Esophagus squamous epithelium (tissue), 4 donors: ENCODE measurements at regions not wholly inside any gene's neighbourhood (a gene's known extent, or its start where the extent isn't known, plus 50 kb on each side); places are given as distances from the start of the nearest gene placed in this dataset.

Experiments used
- CTCF ChIP-seq, 6 experiments: fragments of 450-650 bp in 4 of 6; fragments of 200-600 bp in 2 of 6; sonication (generic) in 2 of 6; IDR thresholded peaks; one replicate each; pipeline ENCODE4 v1.5.1; 2016 to 2019; ENCODE audit warnings: antibody characterized with exemption in 6 of 6, mild to moderate bottlenecking in 4 of 6, moderate library complexity in 4 of 6
- POLR2A ChIP-seq, 4 donors: fragments of 450-650 bp; IDR thresholded peaks; one replicate each; pipeline ENCODE4 v1.6.1; 2017; ENCODE audit warnings: antibody characterized with exemption in 4 of 4, mild to moderate bottlenecking in 4 of 4, moderate library complexity in 3 of 4

GRCh38 chr1:184296466-184297243 is 90.2 kb upstream of the C1orf21 start:
- no peak for TF ChIP-seq CTCF (IDR thresholded peaks at IDR 0.05)
- TF ChIP-seq POLR2A (IDR thresholded peaks at IDR 0.05) = no peak
